Stomach (tissue), 8 donors: ENCODE measurements at regions not wholly inside any gene's neighbourhood (a gene's known extent, or its start where the extent isn't known, plus 50 kb on each side); places are given as distances from the start of the nearest gene placed in this dataset.

Source experiments
- DNase-seq, 2 donors: peaks; one replicate each; pipeline versions ENCODE4 v3.0.0 to v3.0.0-alpha.2; 2013 to 2019
- H3K27ac ChIP-seq, 5 donors: fragments of 200-600 bp in 4 of 5; sonication (generic) in 4 of 5; one replicate each; pipeline ENCODE4 v1.5.1; 2013 to 2019; ENCODE audit warnings: mild to moderate bottlenecking in 1 of 5, moderate library complexity in 1 of 5
- H3K27me3 ChIP-seq, 3 donors: fragments of 200-600 bp; sonication (generic); one replicate each; pipeline ENCODE4 v1.5.1; 2017 to 2019; ENCODE audit warnings: mixed run types in 1 of 3
- H3K36me3 ChIP-seq, 4 donors: fragments of 200-600 bp; sonication (generic); 1 replicate in 3 of 4; 2 replicates in 1 of 4; pipeline ENCODE4 v1.5.1; 2016 to 2019
- H3K4me1 ChIP-seq, 4 donors: fragments of 200-600 bp; sonication (generic); one replicate each; pipeline ENCODE4 v1.5.1; 2016 to 2019
- H3K4me3 ChIP-seq, 4 donors: fragments of 200-600 bp; sonication (generic) in 3 of 4; one replicate each; pipeline ENCODE4 v1.5.1; 2016 to 2019; ENCODE audit warnings: mild to moderate bottlenecking in 1 of 4
- H3K9me3 ChIP-seq, 4 donors: fragments of 200-600 bp; sonication (generic); one replicate each; pipeline ENCODE4 v1.5.1; 2016 to 2019
- EP300 ChIP-seq: sonication (generic); formaldehyde crosslinking; IDR thresholded peaks from one replicate; pipeline ENCODE4 v1.6.1; 2017; ENCODE audit warnings: antibody characterized with exemption
- POLR2A ChIP-seq, 4 donors: fragments of 450-650 bp; IDR thresholded peaks; one replicate each; pipeline ENCODE4 v1.6.1; 2016; ENCODE audit warnings: antibody characterized with exemption in 4 of 4, control low read depth in 2 of 4, mild to moderate bottlenecking in 1 of 4, moderate library complexity in 1 of 4
- POLR2AphosphoS5 ChIP-seq, 3 donors: sonication (generic); formaldehyde crosslinking; IDR thresholded peaks; one replicate each; pipeline ENCODE4 v1.6.1; 2016; ENCODE audit warnings: antibody characterized with exemption in 3 of 3
- WGBS, 5 donors: extraction: QIAGEN DNeasy Blood & Tissue Kit in 3 of 5; methylation state at CpG; one replicate each; pipeline versions ENCODE4 v1.1.5 to v1.1.7; 2013 to 2018; 5-methylcytosine and 5-hydroxymethylcytosine counted together
- intact Hi-C: fragments of 100-400 bp; cut with DNase I; formaldehyde crosslinking; loops from one replicate; pipeline ENCODE4 v1.15.1; 2023; ENCODE audit warnings: low total_unique reads
- TF ChIP-seq, protein P1 (sequence below), 7 experiments: fragments of 450-650 bp in 4 of 7; fragments of 200-600 bp in 3 of 7; sonication (generic) in 3 of 7; IDR thresholded peaks; one replicate each; pipeline ENCODE4 v1.5.1; 2016 to 2019; ENCODE audit warnings: antibody characterized with exemption in 7 of 7, control low read depth in 2 of 7, mild to moderate bottlenecking in 1 of 7
- donor health status: healthy with polysubstance abuse.
- donor health status: Bipolar disorder and iron deficiency.
- donor health status: healthy.

DNA sequence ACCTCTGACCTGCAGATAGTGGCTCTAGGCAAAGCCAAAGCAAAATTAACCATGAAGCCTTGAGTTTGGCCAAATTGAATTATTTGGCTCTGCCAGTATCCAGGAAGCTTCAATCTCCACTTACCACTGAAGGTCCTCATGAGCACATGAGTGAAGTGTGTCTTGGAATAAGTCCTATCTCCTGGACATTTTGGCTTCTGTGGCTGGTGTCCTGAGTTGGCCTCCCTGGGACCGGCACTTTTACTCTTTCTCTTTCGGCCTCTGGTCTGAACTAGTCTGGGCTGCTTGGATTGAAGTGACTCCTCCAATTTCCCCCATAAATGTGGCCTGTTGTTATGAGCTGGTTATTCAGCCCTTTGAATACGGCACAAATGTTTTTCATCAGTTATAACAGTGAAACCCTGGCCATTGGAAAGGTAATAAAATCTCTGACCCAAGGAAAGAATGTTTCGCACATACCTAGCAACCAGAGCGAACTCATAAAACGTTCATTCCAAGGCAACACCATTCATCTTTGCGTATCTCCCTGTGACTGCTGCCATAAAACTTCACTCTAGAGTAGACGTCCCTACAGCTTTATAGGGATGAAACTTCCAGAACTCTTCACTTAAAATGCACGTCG, 216.4 kb downstream of the LPIN1 start:
- no peak overlapping the region for H3K27ac ChIP-seq
- H3K27me3 ChIP-seq: no peaks in the 10 kb centered on the region
- no peaks in the 10 kb centered on the region for H3K36me3 ChIP-seq
- H3K9me3 ChIP-seq: no peaks in the 10 kb centered on the region
- H3K4me1 ChIP-seq: peaks cover 0 to under 1% (median 0%) of the 10 kb centered on the region in 4 donors
- WGBS, 5 donors: 84 to 87% (median 85%) methylated on average over 10 of the region's 10 CpGs
- intact Hi-C loops: no loop called here
- TF ChIP-seq POLR2A (IDR thresholded peaks at IDR 0.05): no peak
- no peak for TF ChIP-seq POLR2AphosphoS5 (IDR thresholded peaks at IDR 0.05)
- TF ChIP-seq, protein P1, sequence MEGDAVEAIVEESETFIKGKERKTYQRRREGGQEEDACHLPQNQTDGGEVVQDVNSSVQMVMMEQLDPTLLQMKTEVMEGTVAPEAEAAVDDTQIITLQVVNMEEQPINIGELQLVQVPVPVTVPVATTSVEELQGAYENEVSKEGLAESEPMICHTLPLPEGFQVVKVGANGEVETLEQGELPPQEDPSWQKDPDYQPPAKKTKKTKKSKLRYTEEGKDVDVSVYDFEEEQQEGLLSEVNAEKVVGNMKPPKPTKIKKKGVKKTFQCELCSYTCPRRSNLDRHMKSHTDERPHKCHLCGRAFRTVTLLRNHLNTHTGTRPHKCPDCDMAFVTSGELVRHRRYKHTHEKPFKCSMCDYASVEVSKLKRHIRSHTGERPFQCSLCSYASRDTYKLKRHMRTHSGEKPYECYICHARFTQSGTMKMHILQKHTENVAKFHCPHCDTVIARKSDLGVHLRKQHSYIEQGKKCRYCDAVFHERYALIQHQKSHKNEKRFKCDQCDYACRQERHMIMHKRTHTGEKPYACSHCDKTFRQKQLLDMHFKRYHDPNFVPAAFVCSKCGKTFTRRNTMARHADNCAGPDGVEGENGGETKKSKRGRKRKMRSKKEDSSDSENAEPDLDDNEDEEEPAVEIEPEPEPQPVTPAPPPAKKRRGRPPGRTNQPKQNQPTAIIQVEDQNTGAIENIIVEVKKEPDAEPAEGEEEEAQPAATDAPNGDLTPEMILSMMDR (IDR thresholded peaks at IDR 0.05): no peak
- TF ChIP-seq EP300: no peak
- no peak overlapping the region for H3K4me3 ChIP-seq
- no peak for DNase-seq

DNA sequence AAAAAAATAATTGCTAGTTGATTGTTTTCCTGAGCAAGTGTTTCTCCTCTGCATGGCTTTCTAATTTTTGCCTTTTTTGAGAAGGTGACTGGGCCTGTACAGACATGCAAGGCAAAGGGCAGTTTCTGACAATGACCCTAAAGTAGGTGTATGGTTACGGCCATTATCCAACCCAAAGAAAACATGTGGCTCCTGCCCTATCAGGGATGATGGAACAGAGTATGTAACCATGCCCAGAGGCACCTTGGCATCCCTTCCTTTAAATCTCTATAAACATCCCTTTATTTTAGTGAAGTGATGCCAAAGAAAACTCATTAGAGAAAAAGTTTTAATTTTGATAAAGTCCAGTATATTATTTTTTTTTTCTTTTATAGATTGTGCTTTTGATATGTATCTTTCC, 217.5 kb downstream of the LPIN1 start:
- H3K27ac ChIP-seq: no peak overlapping the region
- TF ChIP-seq POLR2A (IDR thresholded peaks at IDR 0.05): no peak
- TF ChIP-seq, protein P1 (IDR thresholded peaks at IDR 0.05): no peak
- TF ChIP-seq EP300: no peak
- TF ChIP-seq POLR2AphosphoS5 (IDR thresholded peaks at IDR 0.05): no peak
- H3K36me3 ChIP-seq: no peaks in the 10 kb centered on the region
- no peak for DNase-seq
- intact Hi-C loops: no loop called here
- H3K27me3 ChIP-seq: no peaks in the 10 kb centered on the region
- H3K4me1 ChIP-seq: peaks cover 0 to 5% (median 0%) of the 10 kb centered on the region in 4 donors
- no peaks in the 10 kb centered on the region for H3K9me3 ChIP-seq
- no peak overlapping the region for H3K4me3 ChIP-seq
- WGBS, 5 donors: 74 to 100% (median 96%) methylated on average over 1 of the region's 1 CpG

DNA sequence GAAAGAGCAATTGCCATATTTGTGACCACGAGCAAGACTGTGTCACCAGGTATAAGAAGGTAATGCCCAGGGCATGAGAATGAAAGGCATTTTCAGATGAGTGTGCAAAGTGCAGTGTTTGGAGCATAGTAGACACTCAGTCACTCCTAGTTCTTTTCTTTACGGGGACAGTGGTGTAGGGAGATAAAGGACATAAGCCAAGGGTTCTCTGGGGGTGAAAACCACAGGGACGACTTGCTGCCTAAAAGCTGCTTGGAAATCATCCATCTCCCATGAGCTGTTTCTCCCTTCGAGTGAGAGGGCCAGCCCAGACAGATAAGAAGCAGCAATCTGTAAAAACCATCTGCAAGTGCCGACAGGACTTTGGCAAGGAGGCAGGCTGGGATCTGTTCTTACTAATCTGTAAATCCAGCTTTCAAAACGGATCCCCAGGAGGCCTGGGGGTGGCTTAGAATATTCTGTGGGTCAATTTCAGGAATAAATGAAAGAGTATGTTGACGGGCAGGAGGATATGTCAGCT, 221.6 kb downstream of the LPIN1 start:
- Histone ChIP-seq H3K36me3 (no peaks in the 10 kb centered on the region), H3K4me3 (no peak overlapping the region), H3K27ac (no peak overlapping the region), H3K9me3 (peaks cover 0 to under 1% (median 0%) of the 10 kb centered on the region in 4 donors), H3K27me3 (no peaks in the 10 kb centered on the region), H3K4me1 (peaks cover 0 to 5% (median 0%) of the 10 kb centered on the region in 4 donors)
- peak in 1 of 2 donors; percentile 63 for DNase-seq
- WGBS, 5 donors: 20 to 34% (median 30%) methylated on average over 7 of the region's 7 CpGs
- TF ChIP-seq POLR2AphosphoS5 (IDR thresholded peaks at IDR 0.05) (no peak), POLR2A (IDR thresholded peaks at IDR 0.05) (no peak), EP300 (no peak)
- TF ChIP-seq, protein P1 (IDR thresholded peaks at IDR 0.05): no peak
- intact Hi-C loops: no loop called here

DNA sequence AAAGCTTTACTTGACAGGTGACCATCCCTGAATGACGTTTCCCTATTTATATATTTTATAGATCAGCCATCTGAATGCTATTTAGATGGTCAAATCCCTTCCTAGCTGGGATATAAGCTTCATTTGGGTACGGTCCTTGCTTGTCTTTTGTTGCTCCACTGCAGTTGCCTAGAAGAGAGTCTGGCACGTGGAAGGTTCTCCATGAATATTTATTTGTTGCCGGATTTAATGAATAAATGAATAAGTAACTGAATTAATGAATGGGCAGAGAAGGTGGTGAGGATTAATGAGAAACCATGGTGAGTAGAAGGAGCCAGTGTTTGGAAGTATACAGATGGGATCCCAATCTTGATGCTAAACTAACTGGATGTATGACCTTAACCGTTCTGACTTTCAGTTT, 222.1 kb downstream of the LPIN1 start:
- no peak for DNase-seq
- WGBS, 5 donors: 78 to 84% (median 83%) methylated on average over 5 of the region's 5 CpGs
- TF ChIP-seq EP300 (no peak), POLR2AphosphoS5 (IDR thresholded peaks at IDR 0.05) (no peak), POLR2A (IDR thresholded peaks at IDR 0.05) (no peak)
- TF ChIP-seq, protein P1 (IDR thresholded peaks at IDR 0.05): no peak
- Histone ChIP-seq H3K9me3 (peaks cover 0 to 6% (median 2%) of the 10 kb centered on the region in 4 donors), H3K27me3 (no peaks in the 10 kb centered on the region), H3K27ac (no peak overlapping the region), H3K36me3 (no peaks in the 10 kb centered on the region), H3K4me3 (no peak overlapping the region), H3K4me1 (peaks cover 0 to 5% (median 0%) of the 10 kb centered on the region in 4 donors)
- intact Hi-C loops: no loop called here
